GM12872 (cell line): ENCODE measurements at regions not wholly inside any gene's neighbourhood (a gene's known extent, or its start where the extent isn't known, plus 50 kb on each side); places are given as distances from the start of the nearest gene placed in this dataset.

ENCODE experiments used
- CTCF ChIP-seq: IDR thresholded peaks from 3 replicates; pipeline ENCODE4 v1.5.1; 2011; ENCODE audit warnings: low read depth, mild to moderate bottlenecking, low read length, moderate library complexity; ENCODE audit not compliant: insufficient read depth

GRCh38 chr3:144663456-144664436, 692.1 kb downstream of the DIPK2A start:
- TF ChIP-seq CTCF = no peak

GRCh38 chr3:144665567-144666053, 694.0 kb downstream of the DIPK2A start:
- TF ChIP-seq CTCF = no peak

GRCh38 chr3:144670571-144670970, 698.9 kb downstream of the DIPK2A start:
- TF ChIP-seq CTCF = no peak

DNA sequence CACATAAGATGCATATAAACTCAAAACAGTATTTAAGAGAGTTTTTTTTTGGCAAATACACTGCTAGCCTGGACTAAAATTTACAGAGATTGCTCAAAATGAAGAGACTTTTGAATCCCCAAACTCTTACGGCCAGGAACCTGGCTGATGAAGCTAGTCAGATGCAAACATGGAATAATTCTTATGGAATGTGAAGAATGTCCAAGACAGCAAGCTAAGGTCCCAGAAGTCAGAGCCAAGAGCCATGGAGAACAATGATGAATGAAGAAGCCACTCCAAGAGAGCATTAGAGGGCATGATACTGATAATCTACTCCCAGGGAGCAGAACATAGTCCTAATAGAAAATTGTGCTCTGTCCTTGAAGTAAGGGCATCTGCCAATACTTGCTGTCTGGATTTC, 705.5 kb downstream of the DIPK2A start:
- no peak for TF ChIP-seq CTCF

GRCh38 chr3:144683065-144683464, 711.4 kb downstream of the DIPK2A start:
- TF ChIP-seq CTCF = no peak

DNA sequence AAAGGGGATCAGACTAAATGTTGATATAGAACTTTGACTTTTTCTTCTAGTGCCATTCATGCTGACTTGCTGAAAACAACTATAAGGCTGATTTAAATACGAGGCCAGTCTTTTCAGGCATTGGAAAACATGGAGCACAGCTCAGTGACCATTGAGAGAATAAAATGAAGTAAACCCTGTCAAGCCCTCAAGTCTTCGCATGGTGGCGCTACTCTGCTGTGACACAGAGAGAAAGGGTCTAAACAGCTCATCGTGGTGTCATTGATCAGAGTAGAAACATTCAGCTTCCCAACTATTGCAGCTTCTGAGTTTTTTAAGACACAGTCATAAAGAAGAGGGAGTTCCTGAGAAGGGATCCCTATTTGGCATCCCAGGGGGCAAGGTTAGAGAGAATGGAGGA, 716.2 kb downstream of the DIPK2A start:
- TF ChIP-seq CTCF = peak; percentile 25; the same call in 1 of the 3 replicates

- TF ChIP-seq CTCF = no peak
Measured at GRCh38 chr3:144692488-144692887, 720.9 kb downstream of the DIPK2A start.
